Left kidney (tissue), 1 donor: ENCODE measurements at regions not wholly inside any gene's neighbourhood (a gene's known extent, or its start where the extent isn't known, plus 50 kb on each side); places are given as distances from the start of the nearest gene placed in this dataset.
A peak's percentile ranks its signal among the peaks of the same experiment; 100 is the strongest.
"Not testable (repeated sequence)": the region's sequence is repeated elsewhere in the genome, so short reads cannot be mapped to it uniquely, and the experiment has no call there.

Source experiments
- DNase-seq: peaks from one replicate; pipeline ENCODE4 v3.0.0-alpha.2; 2013

GRCh38 chr4:110424144-110424543 lies 51.8 kb upstream of the ENPEP start:
- DNase-seq: no peak

GRCh38 chr4:110418641-110419040 lies 57.3 kb upstream of the ENPEP start:
- no peak for DNase-seq

- DNase-seq: no peak
Observed at GRCh38 chr4:110417136-110417535, 58.8 kb upstream of the ENPEP start.

- DNase-seq: no peak
Observed at GRCh38 chr4:110415478-110415877, 60.5 kb upstream of the ENPEP start.

GRCh38 chr4:110415041-110415440 lies 60.9 kb upstream of the ENPEP start:
- DNase-seq: no peak

GRCh38 chr4:110414561-110414920 lies 61.4 kb upstream of the ENPEP start:
- no peak for DNase-seq

GRCh38 chr4:110413807-110414560 lies 62.0 kb upstream of the ENPEP start:
- not testable (repeated sequence) for DNase-seq

- DNase-seq: peak; percentile 72
Observed at GRCh38 chr4:110412354-110413065, 63.4 kb upstream of the ENPEP start.

- no peak for DNase-seq
Observed at GRCh38 chr4:110411574-110412011, 64.4 kb upstream of the ENPEP start.

GRCh38 chr4:110410853-110411573 lies 64.9 kb upstream of the ENPEP start:
- not testable (repeated sequence) for DNase-seq

- DNase-seq: no peak
Observed at GRCh38 chr4:110400086-110400485, 75.9 kb upstream of the ENPEP start.

- DNase-seq: not testable (repeated sequence)
Observed at GRCh38 chr4:110399046-110399445, 76.9 kb upstream of the ENPEP start.

GRCh38 chr4:110396963-110397362 lies 79.0 kb upstream of the ENPEP start:
- DNase-seq: no peak

GRCh38 chr4:110395421-110395820 lies 80.5 kb upstream of the ENPEP start:
- no peak for DNase-seq

- DNase-seq: no peak
Observed at GRCh38 chr4:110394871-110395270, 81.1 kb upstream of the ENPEP start.

- no peak for DNase-seq
Observed at GRCh38 chr4:110381784-110382183, 94.2 kb upstream of the ENPEP start.

GRCh38 chr4:110372485-110372884 lies 103.5 kb upstream of the ENPEP start:
- no peak for DNase-seq

- peak; percentile 71 for DNase-seq
Observed at GRCh38 chr4:110371016-110371770, 104.8 kb upstream of the ENPEP start.

GRCh38 chr4:110368409-110368808 lies 107.5 kb upstream of the ENPEP start:
- no peak for DNase-seq

GRCh38 chr4:110367156-110367555 lies 108.8 kb upstream of the ENPEP start:
- DNase-seq: no peak

- no peak for DNase-seq
Observed at GRCh38 chr4:110365761-110366160, 110.2 kb upstream of the ENPEP start.

GRCh38 chr4:110364911-110365520 lies 110.9 kb upstream of the ENPEP start:
- DNase-seq: peak; percentile 13
